NCI-H524 (cell line): ENCODE measurements at regions not wholly inside any gene's neighbourhood (a gene's known extent, or its start where the extent isn't known, plus 50 kb on each side); places are given as distances from the start of the nearest gene placed in this dataset.
"Not testable (repeated sequence)": the region's sequence is repeated elsewhere in the genome, so short reads cannot be mapped to it uniquely, and the experiment has no call there.

Experiments
- DNase-seq, 2 experiments: peaks; one replicate each; lab custom pipeline; 2025; lab: John Stamatoyannopoulos, UW

DNA sequence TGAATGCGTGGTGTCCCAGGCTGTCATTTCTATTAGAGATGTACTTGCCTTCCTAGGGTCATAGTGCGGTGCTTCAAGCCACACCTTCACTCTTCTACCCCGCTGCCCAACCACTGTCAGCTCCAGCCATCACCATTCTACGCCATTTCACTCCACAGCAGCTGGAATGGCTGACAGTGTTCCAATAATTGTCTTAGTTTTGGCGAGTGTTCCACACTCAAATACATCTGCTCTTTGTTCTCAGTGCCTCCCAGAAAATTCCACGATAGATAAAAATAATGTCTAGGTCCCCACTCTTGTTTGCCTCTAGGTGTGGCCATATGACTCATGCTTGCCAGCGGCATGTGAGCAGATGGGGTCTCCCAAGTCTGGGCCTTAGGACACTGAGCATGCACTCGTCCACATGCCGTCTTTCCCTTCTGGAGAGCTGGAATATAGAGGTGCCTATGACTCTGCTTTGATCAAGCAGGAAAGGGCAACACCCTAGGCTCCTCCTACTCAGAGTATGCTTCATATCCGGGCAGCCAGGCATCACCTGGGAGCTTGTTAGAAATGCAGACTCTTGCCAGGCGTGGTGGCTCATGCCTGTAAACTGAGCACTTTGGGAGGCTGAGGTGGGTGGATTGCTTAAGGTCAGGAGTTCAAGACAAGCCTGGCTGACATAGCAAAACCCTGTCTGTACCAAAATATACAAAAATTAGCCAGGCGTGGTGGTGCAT is 163.0 kb downstream of the BRMS1L start:
- DNase-seq: peak in 1 of 2 experiments; percentile 28

DNA sequence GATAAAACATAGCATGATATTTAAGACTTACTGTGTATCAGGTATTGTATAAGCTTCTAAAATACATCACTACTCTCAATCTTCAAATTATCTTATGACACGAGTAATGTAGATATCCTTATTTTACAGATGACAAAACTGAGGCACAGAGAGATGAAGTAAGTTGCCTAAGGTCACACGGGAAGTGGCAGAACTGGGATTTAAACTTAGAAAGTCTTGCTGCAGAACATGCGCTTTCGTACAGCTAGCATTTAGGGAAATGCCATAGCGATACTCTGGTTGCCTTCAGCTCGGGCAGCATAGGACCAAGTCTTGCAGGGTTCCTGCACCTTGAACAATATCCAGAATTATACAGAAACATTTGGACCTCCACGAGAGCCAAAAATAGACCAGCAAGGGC is 162.4 kb downstream of the BRMS1L start:
- no peak for DNase-seq

DNA sequence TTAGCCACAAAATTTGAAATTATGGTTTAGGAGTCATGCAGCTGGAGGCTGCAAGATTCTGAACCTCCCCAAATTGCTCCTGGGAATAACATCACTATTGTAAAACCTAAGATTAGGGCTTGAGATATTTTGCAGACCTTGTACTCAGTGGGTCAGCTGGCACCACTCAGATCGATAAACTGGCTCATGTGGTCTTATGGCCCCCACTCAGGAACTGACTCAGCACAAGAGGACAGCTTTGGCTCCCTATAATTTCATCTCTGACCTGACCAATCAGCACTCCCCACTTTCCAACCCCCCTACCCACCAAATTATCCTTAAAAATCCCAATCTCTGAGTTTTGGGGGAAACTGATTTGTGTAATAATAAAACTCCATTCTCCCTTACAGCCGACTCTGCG is 161.6 kb downstream of the BRMS1L start:
- no peak for DNase-seq

DNA sequence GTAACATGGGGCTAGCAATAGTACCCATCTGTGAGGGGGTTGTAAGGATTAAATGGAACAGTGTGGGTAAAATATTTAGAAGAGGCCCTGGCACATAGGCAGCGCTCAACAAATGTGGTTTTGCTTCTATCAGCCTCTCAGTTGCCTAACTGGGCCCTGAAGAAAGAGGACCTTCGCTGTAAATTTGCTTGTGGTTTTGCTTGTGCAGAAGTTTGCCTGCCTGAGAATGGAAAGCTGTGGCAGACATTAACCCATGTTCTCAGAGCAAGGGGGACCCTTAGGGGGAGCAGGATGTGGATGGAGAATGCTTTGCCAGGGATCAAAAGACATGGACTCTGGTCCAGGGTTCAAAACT is 160.1 kb downstream of the BRMS1L start:
- DNase-seq: no peak

DNA sequence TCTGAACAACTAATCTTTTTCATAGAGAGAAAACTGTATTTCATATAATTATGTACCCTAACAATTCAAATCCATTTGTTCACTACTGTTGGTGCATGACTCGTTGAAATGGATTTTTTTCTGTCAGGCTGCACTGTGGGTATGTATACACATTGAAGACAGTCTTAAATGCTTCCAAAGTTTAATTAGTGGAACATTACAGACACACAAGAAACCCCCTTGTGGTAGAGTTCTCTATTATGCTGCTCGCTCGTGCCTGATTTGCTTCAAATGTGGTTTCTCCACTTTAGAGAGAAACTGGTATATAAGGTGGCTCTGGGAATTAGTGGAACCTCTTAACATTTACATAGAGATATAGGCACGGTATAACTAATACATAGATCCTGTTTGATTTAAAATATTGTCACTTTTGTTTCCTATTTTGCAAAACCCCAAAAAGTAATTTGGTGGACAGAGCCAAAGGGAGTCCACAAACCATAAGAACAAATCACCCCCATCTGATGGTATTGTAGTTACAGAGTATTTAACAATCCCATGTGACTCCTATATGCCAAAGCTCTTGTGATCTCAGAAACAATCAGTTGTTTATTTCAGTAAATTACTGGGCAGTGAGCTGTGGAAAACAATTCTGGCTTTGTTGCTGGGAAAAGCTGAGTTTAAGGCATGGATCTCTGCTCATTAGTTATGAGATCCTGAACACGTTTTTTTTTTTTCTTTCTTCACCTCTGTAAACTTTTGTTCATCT is 159.5 kb downstream of the BRMS1L start:
- no peak for DNase-seq

DNA sequence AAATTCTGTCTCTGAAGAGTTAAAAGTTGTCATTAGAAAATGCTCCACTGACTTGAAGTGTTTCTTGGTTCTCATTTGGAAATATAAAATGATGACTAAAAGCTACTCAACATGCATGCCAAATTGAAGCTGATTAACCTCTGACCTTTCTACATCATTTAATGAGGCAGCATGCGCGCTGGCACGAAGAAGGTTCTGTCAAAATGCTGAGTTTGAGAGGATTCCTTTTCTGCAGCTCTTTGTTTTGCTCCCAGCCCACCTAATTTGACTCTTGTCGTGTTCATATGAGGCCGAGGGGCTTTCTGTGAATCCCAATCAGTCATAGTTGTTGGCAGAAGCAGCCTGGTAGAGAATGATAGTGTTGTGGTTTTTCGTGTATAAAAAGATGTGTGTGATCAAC is 153.4 kb downstream of the BRMS1L start:
- DNase-seq: no peak

DNA sequence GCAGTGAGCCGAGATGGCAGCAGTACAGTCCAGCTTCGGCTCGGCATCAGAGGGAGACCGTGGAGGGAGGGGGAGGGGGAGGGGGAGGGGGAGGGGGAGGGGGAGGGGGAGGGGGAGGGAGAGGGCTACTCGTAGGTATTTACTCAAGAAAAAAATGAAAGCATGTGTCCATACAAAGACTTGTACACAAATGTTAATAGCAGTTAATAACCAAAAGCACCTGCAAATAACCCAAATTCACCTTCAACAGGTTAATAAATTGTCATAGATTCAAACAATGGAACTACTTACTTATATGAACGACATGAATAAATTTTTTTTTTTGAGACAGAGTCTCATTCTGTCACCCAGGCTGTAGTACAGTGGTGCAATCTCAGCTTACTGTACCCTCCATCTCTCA is 152.4 kb downstream of the BRMS1L start:
- no peak for DNase-seq

DNA sequence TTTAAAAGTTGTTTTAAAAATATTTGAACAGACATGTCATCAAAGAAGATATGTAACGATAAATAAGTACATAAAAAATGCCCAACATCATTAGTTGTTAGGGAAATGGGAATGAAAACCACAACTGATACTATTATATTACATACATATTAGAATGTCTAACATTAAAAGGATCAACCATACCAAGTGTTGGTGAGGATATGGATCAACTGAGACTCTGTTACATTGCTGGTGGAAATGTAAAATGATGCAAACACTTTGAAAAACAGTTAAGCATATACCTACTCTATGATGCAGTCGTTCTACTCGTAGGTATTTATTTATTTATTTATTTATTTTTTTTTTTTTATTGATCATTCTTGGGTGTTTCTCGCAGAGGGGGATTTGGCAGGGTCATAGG is 149.7 kb downstream of the BRMS1L start:
- DNase-seq: no peak

DNA sequence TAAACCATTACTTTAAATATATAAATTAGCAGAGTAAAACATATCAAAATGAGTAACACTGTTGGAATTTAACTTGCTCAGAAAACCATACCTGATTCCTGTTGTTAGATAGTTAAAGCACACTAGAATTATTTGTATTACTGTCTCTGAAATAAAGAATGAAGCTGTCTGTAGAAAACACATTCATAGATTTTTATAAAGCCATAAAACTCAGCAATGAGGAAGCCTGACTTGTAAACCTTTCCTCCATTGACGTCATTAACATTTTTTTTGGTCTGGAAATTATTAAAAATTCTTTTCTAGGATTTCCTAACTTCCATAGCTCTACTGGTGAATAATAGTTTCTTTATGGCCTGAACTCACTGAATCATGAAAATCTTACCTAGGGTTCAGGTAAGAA is 147.6 kb downstream of the BRMS1L start:
- DNase-seq: no peak

DNA sequence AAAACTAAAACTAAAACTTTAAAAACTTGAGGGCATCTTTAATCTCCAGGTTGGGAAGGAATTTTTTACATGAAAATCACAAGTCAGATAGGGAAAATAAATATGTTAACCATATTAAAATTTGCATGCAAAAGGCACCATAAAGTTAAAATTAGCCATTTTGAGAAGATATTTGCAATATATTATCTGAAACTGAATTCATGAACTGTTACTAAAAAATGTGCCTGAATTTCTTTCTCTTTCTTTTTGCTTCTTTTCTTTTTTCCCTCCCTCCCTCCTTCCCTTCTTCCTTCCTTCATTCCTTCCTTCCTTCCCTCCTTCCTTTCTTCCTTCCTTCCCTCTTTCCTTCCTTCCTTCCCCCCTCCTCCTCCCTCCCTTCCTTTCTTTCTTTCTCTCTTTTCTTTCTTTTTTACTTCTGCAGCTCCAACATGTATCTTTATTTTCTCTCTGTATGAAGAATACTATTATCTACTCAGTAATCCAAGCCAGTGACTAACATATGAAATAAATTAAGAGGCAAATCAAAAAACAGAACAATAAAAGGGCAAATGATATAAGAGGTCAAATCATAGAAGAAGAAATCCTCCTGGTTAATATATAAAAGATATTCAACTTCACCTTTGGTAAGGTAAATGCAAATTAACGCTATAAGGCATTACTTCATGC is 146.0 kb downstream of the BRMS1L start:
- DNase-seq: no peak

DNA sequence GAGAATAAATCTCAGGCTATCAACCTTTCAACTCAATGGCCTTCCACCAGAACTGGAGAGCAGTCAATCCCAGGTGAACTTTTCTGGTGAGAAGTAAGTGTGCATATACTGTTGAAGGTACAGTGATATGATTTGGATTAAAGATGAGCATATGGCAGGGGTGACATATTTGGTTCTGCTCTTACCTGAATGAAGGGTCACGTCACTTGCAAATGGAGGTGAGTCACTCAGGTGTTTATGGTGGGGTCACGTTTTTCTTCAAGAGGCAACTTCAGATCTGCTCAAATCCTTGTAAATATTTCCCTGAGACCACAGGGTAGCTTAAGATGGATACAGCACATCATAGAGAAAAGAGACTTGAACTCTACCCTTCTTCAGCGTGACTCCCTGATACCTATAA is 143.2 kb downstream of the BRMS1L start:
- DNase-seq: no peak

DNA sequence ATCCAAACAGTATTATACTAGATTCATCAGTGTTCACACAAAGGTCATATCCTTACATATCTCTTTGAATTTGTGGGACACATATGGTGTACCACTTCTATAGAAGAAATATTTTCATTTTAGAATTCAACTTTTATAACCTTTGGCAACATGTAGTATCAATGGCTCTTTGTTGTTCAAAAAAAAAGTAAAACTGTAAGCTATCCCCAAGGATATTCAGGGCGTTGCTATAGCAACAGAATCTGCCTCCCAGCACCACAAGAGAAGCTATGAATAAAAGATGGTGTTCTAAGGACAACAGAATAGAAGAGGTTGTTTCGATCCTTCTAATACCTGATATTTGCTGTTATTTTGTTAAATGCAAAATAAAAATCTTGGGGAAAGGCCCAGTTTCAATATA is 139.3 kb downstream of the BRMS1L start:
- DNase-seq: peak in 1 of 2 experiments; percentile 58

DNA sequence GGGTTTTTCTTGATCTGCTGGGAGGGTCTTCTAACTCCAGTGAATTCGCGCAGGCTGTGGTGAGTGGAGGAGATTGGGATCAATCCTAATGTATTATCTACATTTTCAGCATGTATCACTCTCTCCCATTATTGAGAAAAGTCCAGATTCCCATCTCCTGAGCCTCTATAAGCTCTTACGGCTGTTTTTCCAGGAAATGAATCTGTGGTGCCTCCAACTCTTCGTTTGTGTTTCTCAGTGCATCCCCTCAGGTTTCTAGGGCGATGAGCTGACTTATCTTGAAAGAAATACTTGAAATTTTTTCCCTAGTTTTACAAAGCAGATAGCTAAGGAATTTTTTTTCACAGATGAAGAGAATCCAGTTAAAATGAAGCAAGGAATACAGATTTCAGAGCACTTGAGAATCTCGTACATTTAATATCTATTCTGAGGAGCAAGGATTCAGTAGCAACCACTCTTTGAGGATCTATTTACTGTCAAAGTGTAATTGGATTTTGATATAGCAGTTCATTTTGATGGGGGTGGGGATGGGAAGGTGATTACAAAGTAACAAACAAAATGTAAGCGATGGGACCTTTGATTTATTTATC is 138.7 kb downstream of the BRMS1L start:
- no peak for DNase-seq

DNA sequence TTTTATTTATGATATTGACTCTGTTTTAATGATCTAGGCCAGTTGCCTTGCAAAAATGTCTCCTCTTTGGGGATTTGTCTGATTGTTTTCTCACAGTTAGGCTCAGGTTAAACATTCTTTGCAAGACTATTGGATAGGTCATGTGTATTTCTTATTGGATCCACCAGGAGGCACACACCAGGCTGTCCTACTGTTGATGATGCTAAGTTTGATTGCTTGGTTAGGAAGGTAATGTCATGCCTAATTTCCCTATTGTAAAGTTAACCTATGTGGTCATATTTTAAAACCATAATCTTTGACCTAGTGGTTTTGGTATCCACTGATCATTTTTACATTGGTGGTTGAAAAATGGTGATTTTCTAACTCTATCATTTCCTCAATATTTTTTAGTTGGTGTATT is 137.1 kb downstream of the BRMS1L start:
- DNase-seq: peak in 1 of 2 experiments; percentile 58

DNA sequence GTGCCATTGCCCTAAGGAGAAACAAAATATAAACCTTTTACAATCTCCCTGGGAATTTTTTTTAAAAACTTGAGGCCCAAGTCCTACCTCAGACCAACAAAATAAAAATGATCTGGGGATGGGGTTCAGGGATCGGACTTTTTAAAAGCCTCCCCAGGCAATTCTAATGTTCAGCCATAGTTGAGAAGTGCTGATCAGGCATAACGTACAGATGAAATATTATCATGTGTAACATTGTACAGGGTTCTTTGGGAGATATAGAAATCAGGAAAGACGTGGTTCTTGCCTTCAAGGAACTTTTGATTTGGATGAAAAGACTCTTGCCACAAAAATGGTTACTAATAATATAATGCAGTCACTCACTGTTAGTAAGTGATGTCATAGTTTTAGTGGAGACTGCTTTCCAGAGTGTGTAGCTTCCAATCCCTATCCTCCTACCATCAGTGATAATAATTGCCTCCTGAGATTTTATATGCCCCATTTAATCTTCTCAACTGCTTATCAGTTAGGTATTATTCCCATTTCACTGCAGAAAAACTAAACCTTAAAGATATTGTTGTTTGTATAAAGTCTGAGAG is 135.6 kb downstream of the BRMS1L start:
- DNase-seq: no peak

DNA sequence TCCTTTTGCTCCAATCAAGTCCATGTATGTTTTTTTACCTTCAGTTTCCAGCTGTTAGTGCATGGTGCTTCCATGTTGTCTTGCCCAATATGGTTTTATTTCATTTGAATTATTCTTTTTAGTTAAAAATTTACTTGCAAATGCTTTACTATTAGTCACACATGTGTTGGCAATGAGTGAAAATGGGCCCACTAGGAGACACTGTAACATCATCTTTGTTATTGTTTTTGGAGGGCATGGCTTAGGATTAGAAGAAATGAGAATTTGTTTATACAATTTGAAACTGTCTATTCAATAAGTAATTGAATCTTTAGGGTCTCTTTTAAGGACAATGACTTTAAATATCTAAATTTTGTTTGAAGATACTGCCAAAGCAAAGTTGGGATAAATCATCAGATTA is 133.7 kb downstream of the BRMS1L start:
- DNase-seq: peak; percentile 40 to 63

DNA sequence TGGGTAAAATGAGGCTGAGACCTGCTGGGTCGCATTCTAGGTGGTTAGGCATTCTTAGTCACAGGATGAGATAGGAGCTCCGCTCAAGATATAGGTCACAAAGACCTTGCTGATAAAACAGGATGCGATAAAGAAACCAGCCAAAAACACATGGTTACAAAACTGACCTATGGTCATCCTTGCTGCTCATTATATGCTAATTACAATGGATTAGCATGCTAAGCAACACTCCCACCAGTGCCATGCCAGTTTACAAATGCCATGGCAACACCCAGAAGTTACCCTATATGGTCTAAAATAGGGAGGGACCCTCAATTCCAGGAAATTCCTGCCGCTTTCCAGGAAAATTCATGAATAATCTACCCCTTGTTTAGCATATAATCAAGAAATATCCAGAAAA is 132.4 kb downstream of the BRMS1L start:
- no peak for DNase-seq

DNA sequence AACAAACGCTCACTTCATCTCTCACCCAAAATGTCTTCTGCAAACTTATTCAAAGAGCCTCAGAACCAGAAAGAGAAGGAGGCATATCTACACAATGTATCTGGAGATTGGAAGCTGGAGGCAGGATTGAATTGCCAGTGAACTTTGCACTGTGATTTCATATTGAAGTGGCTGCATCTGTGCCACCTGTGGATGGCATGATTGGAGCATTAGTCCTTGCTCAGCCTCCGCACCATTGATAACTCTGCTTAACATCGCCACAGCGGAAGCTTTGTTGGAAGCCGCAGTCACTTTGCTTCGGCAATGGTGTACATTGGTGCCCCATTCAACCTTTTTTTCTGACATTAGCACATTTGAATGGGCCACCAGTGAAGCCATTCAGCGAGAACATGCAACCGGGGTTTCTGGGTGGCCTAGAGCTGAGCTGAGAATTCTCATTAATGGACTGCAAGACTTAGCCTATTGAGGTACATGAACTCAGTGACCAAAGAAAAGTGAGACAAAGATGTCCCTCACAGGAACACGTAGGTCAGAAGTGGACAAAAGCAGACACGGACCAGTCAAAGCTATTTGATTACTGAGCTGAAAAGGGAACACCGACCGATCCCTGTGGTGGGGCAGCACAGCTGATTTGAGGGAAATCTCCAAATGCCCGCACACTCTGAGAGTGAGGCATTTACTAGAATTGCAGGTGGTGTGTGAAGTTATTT is 130.4 kb downstream of the BRMS1L start:
- DNase-seq: no peak

DNA sequence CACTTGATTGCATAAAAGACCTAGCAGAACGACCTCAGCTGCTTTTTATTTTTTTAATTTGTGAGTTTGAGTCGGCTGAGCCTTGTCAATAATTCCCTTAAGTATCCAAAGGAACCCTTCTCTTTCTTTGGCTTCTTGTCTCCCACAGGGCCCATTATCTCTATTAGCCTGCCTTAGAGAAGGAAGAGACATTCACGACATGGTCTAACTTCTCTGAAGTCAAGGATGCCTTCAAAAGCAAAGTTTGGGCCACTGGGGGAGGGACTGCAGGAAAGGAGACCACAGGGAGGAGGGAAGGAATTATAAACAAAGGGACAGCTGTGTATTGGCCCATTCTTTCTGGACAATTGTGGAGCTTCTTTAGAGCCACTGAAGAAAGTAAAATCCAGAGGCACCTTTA is 126.4 kb downstream of the BRMS1L start:
- DNase-seq: no peak

DNA sequence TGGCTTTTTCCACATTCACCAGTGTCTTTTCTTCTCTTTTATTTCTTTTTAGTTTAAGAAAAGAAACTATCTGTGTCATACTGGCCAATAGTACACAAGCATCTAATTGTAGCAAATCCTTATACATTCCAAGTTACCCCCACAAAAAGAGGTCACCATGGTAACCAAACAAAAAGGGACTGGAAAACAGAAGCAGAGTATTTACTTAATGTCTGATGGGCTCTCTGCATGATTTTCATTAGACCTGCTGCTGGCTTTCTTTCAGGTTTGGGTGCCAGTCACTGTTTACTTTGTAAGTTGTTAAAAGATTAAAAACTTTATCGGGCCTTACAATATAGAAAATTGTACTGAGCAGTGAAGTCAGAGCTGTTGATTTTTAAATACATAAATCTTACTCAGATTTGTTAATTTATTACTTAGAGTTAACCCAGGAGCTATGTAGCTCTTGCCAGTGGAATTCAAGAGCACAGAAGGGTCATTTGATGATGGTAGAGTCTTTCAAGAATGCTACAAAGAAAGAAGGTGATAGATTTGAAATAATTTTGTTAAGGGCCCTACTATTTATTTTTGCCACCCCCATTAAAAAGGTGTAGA is 123.9 kb downstream of the BRMS1L start:
- DNase-seq: no peak

DNA sequence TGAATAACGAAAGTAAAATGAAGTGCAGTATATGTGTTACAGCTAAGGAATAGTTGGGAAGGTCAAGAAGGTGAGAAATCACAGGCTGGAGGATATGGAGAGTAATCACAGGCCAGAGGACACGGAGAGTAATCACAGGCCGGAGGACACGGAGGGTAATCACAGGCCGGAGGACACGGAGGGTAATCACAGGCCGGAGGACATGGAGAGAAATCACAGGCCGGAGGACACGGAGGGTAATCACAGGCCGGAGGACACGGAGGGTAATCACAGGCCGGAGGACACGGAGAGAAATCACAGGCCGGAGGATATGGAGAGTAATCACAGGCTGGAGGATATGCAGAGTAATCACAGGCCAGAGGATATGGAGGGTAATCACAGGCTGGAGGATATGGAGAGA is 121.8 kb downstream of the BRMS1L start:
- DNase-seq: not testable (repeated sequence)
